Stomach (tissue), 8 donors: ENCODE measurements at regions not wholly inside any gene's neighbourhood (a gene's known extent, or its start where the extent isn't known, plus 50 kb on each side); places are given as distances from the start of the nearest gene placed in this dataset.

Source experiments
- DNase-seq, 2 donors: peaks; one replicate each; pipeline versions ENCODE4 v3.0.0 to v3.0.0-alpha.2; 2013 to 2019
- H3K27ac ChIP-seq, 5 donors: fragments of 200-600 bp in 4 of 5; sonication (generic) in 4 of 5; one replicate each; pipeline ENCODE4 v1.5.1; 2013 to 2019; ENCODE audit warnings: mild to moderate bottlenecking in 1 of 5, moderate library complexity in 1 of 5
- H3K27me3 ChIP-seq, 3 donors: fragments of 200-600 bp; sonication (generic); one replicate each; pipeline ENCODE4 v1.5.1; 2017 to 2019; ENCODE audit warnings: mixed run types in 1 of 3
- H3K36me3 ChIP-seq, 4 donors: fragments of 200-600 bp; sonication (generic); 1 replicate in 3 of 4; 2 replicates in 1 of 4; pipeline ENCODE4 v1.5.1; 2016 to 2019
- H3K4me1 ChIP-seq, 4 donors: fragments of 200-600 bp; sonication (generic); one replicate each; pipeline ENCODE4 v1.5.1; 2016 to 2019
- H3K4me3 ChIP-seq, 4 donors: fragments of 200-600 bp; sonication (generic) in 3 of 4; one replicate each; pipeline ENCODE4 v1.5.1; 2016 to 2019; ENCODE audit warnings: mild to moderate bottlenecking in 1 of 4
- H3K9me3 ChIP-seq, 4 donors: fragments of 200-600 bp; sonication (generic); one replicate each; pipeline ENCODE4 v1.5.1; 2016 to 2019
- EP300 ChIP-seq: sonication (generic); formaldehyde crosslinking; IDR thresholded peaks from one replicate; pipeline ENCODE4 v1.6.1; 2017; ENCODE audit warnings: antibody characterized with exemption
- POLR2A ChIP-seq, 4 donors: fragments of 450-650 bp; IDR thresholded peaks; one replicate each; pipeline ENCODE4 v1.6.1; 2016; ENCODE audit warnings: antibody characterized with exemption in 4 of 4, control low read depth in 2 of 4, mild to moderate bottlenecking in 1 of 4, moderate library complexity in 1 of 4
- POLR2AphosphoS5 ChIP-seq, 3 donors: sonication (generic); formaldehyde crosslinking; IDR thresholded peaks; one replicate each; pipeline ENCODE4 v1.6.1; 2016; ENCODE audit warnings: antibody characterized with exemption in 3 of 3
- WGBS, 5 donors: extraction: QIAGEN DNeasy Blood & Tissue Kit in 3 of 5; methylation state at CpG; one replicate each; pipeline versions ENCODE4 v1.1.5 to v1.1.7; 2013 to 2018; 5-methylcytosine and 5-hydroxymethylcytosine counted together
- intact Hi-C: fragments of 100-400 bp; cut with DNase I; formaldehyde crosslinking; loops from one replicate; pipeline ENCODE4 v1.15.1; 2023; ENCODE audit warnings: low total_unique reads
- TF ChIP-seq, protein P1 (sequence below), 7 experiments: fragments of 450-650 bp in 4 of 7; fragments of 200-600 bp in 3 of 7; sonication (generic) in 3 of 7; IDR thresholded peaks; one replicate each; pipeline ENCODE4 v1.5.1; 2016 to 2019; ENCODE audit warnings: antibody characterized with exemption in 7 of 7, control low read depth in 2 of 7, mild to moderate bottlenecking in 1 of 7
- donor health status: healthy with polysubstance abuse.
- donor health status: Bipolar disorder and iron deficiency.
- donor health status: healthy.

DNA sequence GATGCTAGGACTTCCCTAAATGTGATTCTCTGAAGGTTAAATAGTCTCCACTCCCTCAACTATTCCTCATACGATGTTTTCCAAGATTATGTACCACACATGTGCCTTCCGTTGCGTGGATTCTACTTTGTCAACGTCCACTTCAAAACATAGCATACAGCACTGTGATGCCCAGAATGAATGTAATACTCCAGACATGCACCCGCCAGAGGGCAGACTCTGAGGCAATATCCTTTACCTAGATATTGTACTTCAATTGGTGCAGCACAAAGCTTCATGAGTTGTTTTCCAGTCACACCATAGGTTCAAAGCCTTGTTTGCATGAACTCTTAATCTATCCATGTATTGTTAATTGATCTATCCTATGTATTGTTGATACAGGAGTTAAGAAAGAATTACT is 201.0 kb upstream of the NABP1 start:
- DNase-seq: no peak
- TF ChIP-seq POLR2AphosphoS5 (IDR thresholded peaks at IDR 0.05) (no peak), POLR2A (IDR thresholded peaks at IDR 0.05) (no peak), EP300 (no peak)
- TF ChIP-seq, protein P1, sequence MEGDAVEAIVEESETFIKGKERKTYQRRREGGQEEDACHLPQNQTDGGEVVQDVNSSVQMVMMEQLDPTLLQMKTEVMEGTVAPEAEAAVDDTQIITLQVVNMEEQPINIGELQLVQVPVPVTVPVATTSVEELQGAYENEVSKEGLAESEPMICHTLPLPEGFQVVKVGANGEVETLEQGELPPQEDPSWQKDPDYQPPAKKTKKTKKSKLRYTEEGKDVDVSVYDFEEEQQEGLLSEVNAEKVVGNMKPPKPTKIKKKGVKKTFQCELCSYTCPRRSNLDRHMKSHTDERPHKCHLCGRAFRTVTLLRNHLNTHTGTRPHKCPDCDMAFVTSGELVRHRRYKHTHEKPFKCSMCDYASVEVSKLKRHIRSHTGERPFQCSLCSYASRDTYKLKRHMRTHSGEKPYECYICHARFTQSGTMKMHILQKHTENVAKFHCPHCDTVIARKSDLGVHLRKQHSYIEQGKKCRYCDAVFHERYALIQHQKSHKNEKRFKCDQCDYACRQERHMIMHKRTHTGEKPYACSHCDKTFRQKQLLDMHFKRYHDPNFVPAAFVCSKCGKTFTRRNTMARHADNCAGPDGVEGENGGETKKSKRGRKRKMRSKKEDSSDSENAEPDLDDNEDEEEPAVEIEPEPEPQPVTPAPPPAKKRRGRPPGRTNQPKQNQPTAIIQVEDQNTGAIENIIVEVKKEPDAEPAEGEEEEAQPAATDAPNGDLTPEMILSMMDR (IDR thresholded peaks at IDR 0.05): no peak
- Histone ChIP-seq H3K4me3 (no peak overlapping the region), H3K27ac (peak overlapping the region in 1 of 5 donors; percentile 50), H3K27me3 (no peaks in the 10 kb centered on the region), H3K9me3 (peaks cover 0 to 13% (median 6%) of the 10 kb centered on the region in 4 donors), H3K36me3 (no peaks in the 10 kb centered on the region), H3K4me1 (peaks cover 0 to 26% (median 17%) of the 10 kb centered on the region in 4 donors)
- 91 to 96% (median 95%) methylated on average over 5 of the region's 5 CpGs for WGBS, 5 donors
- intact Hi-C loops: no loop called here

- intact Hi-C loops: no loop called here
- Histone ChIP-seq H3K4me3 (no peak overlapping the region), H3K27ac (peak overlapping the region in 3 of 5 donors; percentile 29 to 69 (median 52)), H3K9me3 (peaks cover 0 to 31% (median 21%) of the 10 kb centered on the region in 4 donors), H3K36me3 (no peaks in the 10 kb centered on the region), H3K4me1 (peaks cover 0 to 26% (median 17%) of the 10 kb centered on the region in 4 donors), H3K27me3 (no peaks in the 10 kb centered on the region)
- TF ChIP-seq POLR2A (IDR thresholded peaks at IDR 0.05) (no peak), EP300 (no peak), POLR2AphosphoS5 (IDR thresholded peaks at IDR 0.05) (peak in 2 of 3 donors; percentile 60 to 77)
- TF ChIP-seq, protein P1 (IDR thresholded peaks at IDR 0.05): no peak
- 28 to 39% (median 33%) methylated on average over 10 of the region's 10 CpGs for WGBS, 5 donors
- peak; percentile 81 to 82 for DNase-seq
Observed at GRCh38 chr2:191478799-191479679, 198.9 kb upstream of the NABP1 start.

DNA sequence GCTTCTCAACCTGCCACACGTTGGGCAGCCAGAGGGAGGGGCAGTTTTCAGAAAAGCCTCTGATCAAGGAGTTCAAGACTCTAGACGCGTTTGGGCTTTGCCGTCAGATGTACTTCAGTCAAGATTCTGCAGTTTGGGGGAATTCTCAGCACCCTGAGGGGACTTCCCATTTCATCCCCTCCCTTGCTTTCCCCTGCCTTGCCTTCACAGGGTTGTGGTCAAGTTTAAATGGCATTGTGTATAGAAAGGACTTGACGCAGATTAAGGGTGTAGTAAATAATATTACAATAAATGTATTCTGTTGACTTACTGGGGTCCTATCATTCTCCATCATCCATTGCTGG is 198.3 kb upstream of the NABP1 start:
- TF ChIP-seq, protein P1 (IDR thresholded peaks at IDR 0.05): no peak
- TF ChIP-seq EP300 (no peak), POLR2AphosphoS5 (IDR thresholded peaks at IDR 0.05) (no peak), POLR2A (IDR thresholded peaks at IDR 0.05) (no peak)
- no peak overlapping the region for H3K4me3 ChIP-seq
- intact Hi-C loops: no loop called here
- peaks cover 0 to 26% (median 15%) of the 10 kb centered on the region in 4 donors for H3K4me1 ChIP-seq
- 16 to 32% (median 21%) methylated on average over 5 of the region's 5 CpGs for WGBS, 5 donors
- no peak for DNase-seq
- no peaks in the 10 kb centered on the region for H3K27me3 ChIP-seq
- peaks cover 0 to 32% (median 21%) of the 10 kb centered on the region in 4 donors for H3K9me3 ChIP-seq
- H3K36me3 ChIP-seq: no peaks in the 10 kb centered on the region
- H3K27ac ChIP-seq: peak overlapping the region in 4 of 5 donors; percentile 29 to 69 (median 50)

DNA sequence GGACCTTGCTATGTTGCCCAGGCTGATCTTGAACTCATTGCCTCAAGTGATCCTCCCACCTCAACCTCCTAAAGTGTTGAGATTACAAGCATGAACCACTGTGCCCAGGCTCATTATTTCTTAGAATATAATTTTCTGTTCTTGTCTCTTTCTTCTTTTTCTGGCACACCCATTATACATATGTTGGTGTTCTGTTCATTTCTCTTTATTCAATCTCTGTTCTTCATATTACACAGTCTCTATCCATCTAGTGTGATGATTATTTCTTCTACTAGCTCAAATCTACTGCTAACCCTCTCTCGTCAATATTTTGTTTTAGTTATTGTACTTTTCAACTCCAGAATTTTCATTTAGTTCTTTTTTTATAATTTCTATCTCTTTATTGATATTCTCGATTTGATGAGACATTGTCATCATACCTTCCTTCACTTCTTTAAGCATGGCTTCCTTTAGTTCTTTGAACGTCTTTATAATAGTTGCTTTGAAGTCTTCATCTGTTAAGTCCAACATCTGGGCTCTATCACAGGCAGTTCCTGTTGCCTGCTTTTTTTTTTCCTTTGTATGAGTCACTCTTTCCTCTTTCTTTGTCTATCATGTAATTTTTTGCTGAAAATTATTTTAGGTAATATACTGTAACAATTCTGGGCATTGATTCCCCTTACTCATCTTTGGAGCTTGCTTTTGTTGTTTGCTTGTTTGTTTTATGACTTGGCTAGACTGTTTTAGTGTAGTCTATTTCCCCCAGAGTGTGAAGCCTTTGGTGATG is 196.4 kb upstream of the NABP1 start:
- no peak overlapping the region for H3K4me3 ChIP-seq
- intact Hi-C loops: no loop called here
- WGBS, 5 donors: 83 to 94% (median 92%) methylated on average over 3 of the region's 3 CpGs
- DNase-seq: no peak
- peaks cover 0 to 25% (median 15%) of the 10 kb centered on the region in 4 donors for H3K4me1 ChIP-seq
- H3K27ac ChIP-seq: no peak overlapping the region
- peaks cover 0 to 32% (median 21%) of the 10 kb centered on the region in 4 donors for H3K9me3 ChIP-seq
- TF ChIP-seq EP300 (no peak), POLR2AphosphoS5 (IDR thresholded peaks at IDR 0.05) (no peak), POLR2A (IDR thresholded peaks at IDR 0.05) (no peak)
- TF ChIP-seq, protein P1 (IDR thresholded peaks at IDR 0.05): no peak
- H3K36me3 ChIP-seq: no peaks in the 10 kb centered on the region
- H3K27me3 ChIP-seq: no peaks in the 10 kb centered on the region
